KMS-11 (cell line): ENCODE measurements at regions not wholly inside any gene's neighbourhood (a gene's known extent, or its start where the extent isn't known, plus 50 kb on each side); places are given as distances from the start of the nearest gene placed in this dataset.

Experiments
- H2AFZ ChIP-seq: fragments of 200-600 bp; sonication (generic); 2 replicates; pipeline ENCODE4 v1.6.1; 2016; ENCODE audit warnings: antibody characterized with exemption, mixed run types, low read depth
- H3K27ac ChIP-seq: fragments of 200-600 bp; sonication (generic); 2 replicates; pipeline ENCODE4 v1.6.1; 2016; ENCODE audit warnings: mild to moderate bottlenecking, mixed run types
- H3K27me3 ChIP-seq: fragments of 200-600 bp; sonication (generic); 2 replicates; pipeline ENCODE4 v1.6.1; 2017; ENCODE audit warnings: mild to moderate bottlenecking, low read depth, mixed run types, moderate library complexity; ENCODE audit not compliant: insufficient read depth
- H3K36me3 ChIP-seq: fragments of 200-600 bp; sonication (generic); 2 replicates; pipeline ENCODE4 v1.6.1; 2017; ENCODE audit warnings: mild to moderate bottlenecking, mixed run types; ENCODE audit not compliant: insufficient read depth
- H3K4me1 ChIP-seq: fragments of 200-600 bp; sonication (generic); 2 replicates; pipeline ENCODE4 v1.6.1; 2016; ENCODE audit warnings: mild to moderate bottlenecking, low read depth, mixed run types; ENCODE audit not compliant: poor library complexity, severe bottlenecking
- H3K4me2 ChIP-seq: fragments of 200-600 bp; sonication (generic); 2 replicates; pipeline ENCODE4 v1.7.0; 2016; ENCODE audit warnings: mild to moderate bottlenecking, mixed run types
- H3K4me3 ChIP-seq: fragments of 200-600 bp; sonication (generic); IDR thresholded peaks from 2 replicates; pipeline ENCODE4 v1.6.1; 2017; ENCODE audit warnings: low read depth, low read length, mixed read lengths; ENCODE audit not compliant: insufficient read depth
- H3K79me2 ChIP-seq: fragments of 200-600 bp; sonication (generic); 2 replicates; pipeline ENCODE4 v1.6.1; 2016; ENCODE audit warnings: low read depth, mixed run types; ENCODE audit not compliant: insufficient read depth
- H3K9ac ChIP-seq: fragments of 200-600 bp; sonication (generic); 2 replicates; pipeline ENCODE4 v1.6.1; 2016; ENCODE audit warnings: mild to moderate bottlenecking, mixed run types
- H4K20me1 ChIP-seq: fragments of 200-600 bp; sonication (generic); 2 replicates; pipeline ENCODE4 v1.6.1; 2016; ENCODE audit warnings: mild to moderate bottlenecking, mixed run types; ENCODE audit not compliant: insufficient read depth
- TF ChIP-seq, protein P1 (sequence below): fragments of 200-600 bp; sonication (generic); conservative IDR thresholded peaks from 2 replicates; pipeline ENCODE4 v1.6.1; 2017; ENCODE audit warnings: low read depth, mild to moderate bottlenecking, antibody characterized with exemption, low read length, moderate library complexity, mixed read lengths

DNA sequence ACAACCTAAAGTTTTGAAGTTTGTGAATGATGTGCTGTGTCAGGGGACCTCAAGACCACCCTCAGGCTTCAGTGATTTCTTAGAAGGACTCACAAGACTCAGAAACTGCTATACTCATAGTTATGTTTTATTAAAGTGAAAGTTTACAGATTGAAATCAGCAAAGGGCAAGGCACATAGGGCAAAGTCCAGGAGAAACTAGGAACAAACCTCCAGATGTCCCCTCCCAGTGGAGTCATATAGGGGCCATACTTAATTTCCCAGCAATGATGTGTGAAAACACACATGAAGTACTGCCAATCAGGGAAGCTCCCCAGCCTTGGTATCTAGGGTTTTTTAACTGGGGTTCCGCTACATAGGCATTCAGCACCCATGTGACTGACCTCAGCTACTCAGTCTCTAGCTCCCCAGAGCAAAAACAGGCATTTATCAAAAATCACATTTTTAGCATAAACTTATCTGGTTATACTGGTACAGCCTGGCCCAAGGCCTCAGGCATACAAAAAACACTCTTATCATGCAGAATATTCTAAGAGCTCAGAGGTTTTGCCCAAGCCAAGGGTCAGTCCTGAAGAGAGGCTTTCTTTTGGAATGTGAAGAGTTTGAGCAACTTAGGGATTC, 74.7 kb upstream of the ANKRD55 start:
- Histone ChIP-seq H3K36me3 (no peaks in the 10 kb centered on the region), H3K9ac (no peak overlapping the region), H3K4me1 (no peaks in the 10 kb centered on the region), H3K4me2 (no peak overlapping the region), H4K20me1 (no peaks in the 10 kb centered on the region), H3K27ac (no peak overlapping the region), H3K4me3 (no peak overlapping the region), H2AFZ (no peak overlapping the region), H3K27me3 (no peaks in the 10 kb centered on the region), H3K79me2 (no peaks in the 10 kb centered on the region)
- TF ChIP-seq, protein P1, sequence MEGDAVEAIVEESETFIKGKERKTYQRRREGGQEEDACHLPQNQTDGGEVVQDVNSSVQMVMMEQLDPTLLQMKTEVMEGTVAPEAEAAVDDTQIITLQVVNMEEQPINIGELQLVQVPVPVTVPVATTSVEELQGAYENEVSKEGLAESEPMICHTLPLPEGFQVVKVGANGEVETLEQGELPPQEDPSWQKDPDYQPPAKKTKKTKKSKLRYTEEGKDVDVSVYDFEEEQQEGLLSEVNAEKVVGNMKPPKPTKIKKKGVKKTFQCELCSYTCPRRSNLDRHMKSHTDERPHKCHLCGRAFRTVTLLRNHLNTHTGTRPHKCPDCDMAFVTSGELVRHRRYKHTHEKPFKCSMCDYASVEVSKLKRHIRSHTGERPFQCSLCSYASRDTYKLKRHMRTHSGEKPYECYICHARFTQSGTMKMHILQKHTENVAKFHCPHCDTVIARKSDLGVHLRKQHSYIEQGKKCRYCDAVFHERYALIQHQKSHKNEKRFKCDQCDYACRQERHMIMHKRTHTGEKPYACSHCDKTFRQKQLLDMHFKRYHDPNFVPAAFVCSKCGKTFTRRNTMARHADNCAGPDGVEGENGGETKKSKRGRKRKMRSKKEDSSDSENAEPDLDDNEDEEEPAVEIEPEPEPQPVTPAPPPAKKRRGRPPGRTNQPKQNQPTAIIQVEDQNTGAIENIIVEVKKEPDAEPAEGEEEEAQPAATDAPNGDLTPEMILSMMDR = no peak

DNA sequence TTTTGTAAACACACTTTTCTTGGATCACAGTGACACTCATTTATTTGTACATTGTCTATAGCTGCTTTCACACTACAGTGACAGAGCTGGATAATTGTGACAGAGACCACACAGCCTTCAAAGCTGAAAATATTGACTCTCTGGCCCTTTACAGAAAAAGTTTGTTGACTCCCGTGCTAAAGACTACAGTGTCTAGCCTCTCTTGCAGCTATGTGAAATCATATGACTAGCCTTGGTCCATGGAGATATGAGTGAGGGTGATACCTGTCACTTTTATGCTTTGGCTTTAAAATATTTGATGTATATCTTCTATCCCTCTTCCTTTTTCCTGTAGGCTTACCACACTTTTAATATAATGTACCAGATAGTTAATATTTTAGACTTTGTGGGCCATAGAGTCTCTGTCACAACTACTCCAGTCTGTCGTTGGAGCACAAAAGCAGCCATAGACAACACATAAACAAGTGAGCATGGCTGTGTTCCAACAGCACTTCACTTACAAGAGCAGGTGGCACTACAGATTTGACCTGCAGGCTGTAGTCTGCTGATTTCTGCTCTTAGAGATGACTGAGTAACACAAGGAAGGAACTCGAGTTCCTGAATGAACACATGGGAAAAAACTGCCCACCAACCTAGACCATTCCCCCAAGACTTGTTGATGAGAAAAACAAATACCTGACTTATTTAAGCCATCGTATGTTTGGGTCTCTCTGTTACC, 73.5 kb upstream of the ANKRD55 start:
- H3K79me2 ChIP-seq = no peaks in the 10 kb centered on the region
- no peaks in the 10 kb centered on the region for H3K4me1 ChIP-seq
- no peaks in the 10 kb centered on the region for H3K27me3 ChIP-seq
- H4K20me1 ChIP-seq = no peaks in the 10 kb centered on the region
- no peak overlapping the region for H3K4me3 ChIP-seq
- H2AFZ ChIP-seq = no peak overlapping the region
- no peak overlapping the region for H3K4me2 ChIP-seq
- TF ChIP-seq, protein P1 = no peak
- H3K9ac ChIP-seq = no peak overlapping the region
- H3K27ac ChIP-seq = no peak overlapping the region
- no peaks in the 10 kb centered on the region for H3K36me3 ChIP-seq

DNA sequence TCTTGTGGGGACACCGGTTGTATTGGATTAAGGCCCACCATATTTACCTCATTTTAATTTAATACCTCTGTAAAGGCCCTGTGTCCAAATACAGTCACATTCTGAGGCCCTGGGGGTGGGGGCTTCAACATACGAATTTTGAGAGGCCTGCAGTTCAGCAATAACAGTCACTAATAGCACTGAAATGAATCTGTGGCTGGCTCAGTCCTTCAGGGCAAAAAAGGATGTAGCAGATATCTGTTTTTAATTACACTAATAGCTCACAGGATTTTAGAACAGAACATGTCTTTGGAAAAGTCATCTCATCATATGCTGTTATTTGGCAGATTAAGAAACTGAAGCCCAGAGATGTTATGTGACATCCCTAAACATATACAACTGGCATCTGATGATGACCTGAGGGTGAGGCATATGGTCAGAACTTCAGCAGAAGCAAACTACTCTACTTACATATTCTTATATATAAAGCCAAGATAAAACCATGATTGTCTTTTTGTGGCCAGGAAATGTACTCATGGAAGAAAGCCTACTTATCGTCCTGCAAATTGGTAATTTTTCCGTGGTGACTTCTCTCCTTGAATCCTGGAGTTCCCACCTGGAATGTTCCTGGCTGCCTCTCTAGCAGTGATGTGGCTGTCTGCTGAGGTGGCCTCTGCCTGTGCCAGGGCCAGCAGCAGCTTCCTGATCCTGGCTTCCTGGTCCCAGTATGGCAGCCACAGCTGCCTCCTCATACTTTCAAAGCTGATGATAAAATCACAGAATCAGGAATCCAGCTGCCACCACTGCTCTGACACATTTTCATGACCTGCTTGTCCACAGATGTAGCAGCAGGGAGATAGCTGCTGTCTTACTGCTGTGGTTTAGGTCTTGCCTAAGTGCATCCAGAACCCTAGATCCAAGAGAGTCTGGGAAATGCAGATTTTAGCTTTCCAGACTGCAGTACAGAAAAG, 72.1 kb upstream of the ANKRD55 start:
- Histone ChIP-seq H3K4me1 (no peaks in the 10 kb centered on the region), H4K20me1 (no peaks in the 10 kb centered on the region), H3K9ac (no peak overlapping the region), H3K36me3 (no peaks in the 10 kb centered on the region), H3K27ac (no peak overlapping the region), H3K27me3 (no peaks in the 10 kb centered on the region), H3K4me2 (no peak overlapping the region), H2AFZ (no peak overlapping the region), H3K79me2 (no peaks in the 10 kb centered on the region), H3K4me3 (no peak overlapping the region)
- TF ChIP-seq, protein P1 = no peak

DNA sequence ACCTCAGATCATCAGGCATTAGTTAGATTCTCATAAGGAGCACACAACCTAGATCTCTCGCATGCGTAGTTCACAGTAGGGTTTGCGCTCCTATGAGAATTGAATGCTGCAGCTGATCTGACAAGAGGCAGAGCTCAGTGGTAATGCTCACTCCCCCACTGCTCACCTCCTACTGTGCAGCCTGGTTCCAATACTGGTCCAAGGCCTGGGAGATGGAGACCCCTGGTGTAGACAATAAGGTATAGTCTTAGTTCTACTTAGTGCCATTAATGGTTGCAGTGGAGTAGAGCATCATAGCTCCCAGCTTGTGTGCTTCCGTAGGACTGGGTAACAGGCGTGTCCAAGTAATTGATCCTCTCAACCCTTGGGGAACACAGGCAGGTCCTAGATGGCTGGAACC, 70.4 kb upstream of the ANKRD55 start:
- TF ChIP-seq, protein P1 = no peak
- no peaks in the 10 kb centered on the region for H3K4me1 ChIP-seq

More for the DNA sequence above, 70.4 kb upstream of the ANKRD55 start:
- no peaks in the 10 kb centered on the region for H4K20me1 ChIP-seq
- H3K27me3 ChIP-seq = no peaks in the 10 kb centered on the region
- H3K9ac ChIP-seq = no peak overlapping the region
- no peak overlapping the region for H3K4me3 ChIP-seq
- H2AFZ ChIP-seq = no peak overlapping the region
- H3K36me3 ChIP-seq = no peaks in the 10 kb centered on the region
- no peak overlapping the region for H3K4me2 ChIP-seq
- H3K27ac ChIP-seq = no peak overlapping the region
- H3K79me2 ChIP-seq = no peaks in the 10 kb centered on the region
